ENCODE measurements at regions not wholly inside any gene's neighbourhood (a gene's known extent, or its start where the extent isn't known, plus 50 kb on each side); places are given as distances from the start of the nearest gene placed in this dataset.

- TF ChIP-seq CTCF (IDR thresholded peaks at IDR 0.05) (no peak), POLR2A (IDR thresholded peaks at IDR 0.05) (no peak)
Observed at GRCh38 chr1:86636898-86637297, 67.5 kb upstream of the SH3GLB1 start.
